NCI-H1436 (cell line): ENCODE measurements at regions not wholly inside any gene's neighbourhood (a gene's known extent, or its start where the extent isn't known, plus 50 kb on each side); places are given as distances from the start of the nearest gene placed in this dataset.
"Not testable (repeated sequence)": the region's sequence is repeated elsewhere in the genome, so short reads cannot be mapped to it uniquely, and the experiment has no call there.

Source experiments
- DNase-seq: peaks from one replicate; lab custom pipeline; 2025; lab: John Stamatoyannopoulos, UW

GRCh38 chr11:43130616-43131015 lies 181.2 kb upstream of the API5 start:
- DNase-seq: no peak

GRCh38 chr11:43135966-43136534 lies 175.7 kb upstream of the API5 start:
- no peak for DNase-seq

GRCh38 chr11:43138621-43139140 lies 173.1 kb upstream of the API5 start:
- no peak for DNase-seq

- DNase-seq: no peak
These were observed 166.1 kb upstream of the API5 start for GRCh38 chr11:43145653-43146052.

GRCh38 chr11:43150697-43151096 lies 161.1 kb upstream of the API5 start:
- no peak for DNase-seq

- no peak for DNase-seq
These were observed 147.0 kb upstream of the API5 start for GRCh38 chr11:43164831-43165230.

GRCh38 chr11:43165393-43165792 lies 146.4 kb upstream of the API5 start:
- not testable (repeated sequence) for DNase-seq

GRCh38 chr11:43168241-43168640 lies 143.6 kb upstream of the API5 start:
- DNase-seq: not testable (repeated sequence)

- no peak for DNase-seq
These were observed 139.3 kb upstream of the API5 start for GRCh38 chr11:43172477-43172876.

- DNase-seq: no peak
These were observed 133.8 kb upstream of the API5 start for GRCh38 chr11:43177975-43178374.

GRCh38 chr11:43194459-43194858 lies 117.3 kb upstream of the API5 start:
- not testable (repeated sequence) for DNase-seq

GRCh38 chr11:43197379-43197778 lies 114.4 kb upstream of the API5 start:
- no peak for DNase-seq

GRCh38 chr11:43200031-43200430 lies 111.8 kb upstream of the API5 start:
- no peak for DNase-seq

GRCh38 chr11:43212279-43212678 lies 99.5 kb upstream of the API5 start:
- DNase-seq: no peak

GRCh38 chr11:43214471-43214870 lies 97.3 kb upstream of the API5 start:
- DNase-seq: no peak

GRCh38 chr11:43217849-43218248 lies 93.9 kb upstream of the API5 start:
- no peak for DNase-seq

GRCh38 chr11:43222215-43222614 lies 89.6 kb upstream of the API5 start:
- DNase-seq: no peak

GRCh38 chr11:43223026-43223425 lies 88.8 kb upstream of the API5 start:
- no peak for DNase-seq

- DNase-seq: no peak
These were observed 76.9 kb upstream of the API5 start for GRCh38 chr11:43234881-43235280.

- no peak for DNase-seq
These were observed 73.5 kb upstream of the API5 start for GRCh38 chr11:43238341-43238740.

- DNase-seq: no peak
These were observed 72.0 kb upstream of the API5 start for GRCh38 chr11:43239791-43240190.

- no peak for DNase-seq
These were observed 69.4 kb upstream of the API5 start for GRCh38 chr11:43242401-43242800.

- DNase-seq: no peak
These were observed 67.9 kb upstream of the API5 start for GRCh38 chr11:43243927-43244326.

- DNase-seq: no peak
These were observed 66.3 kb upstream of the API5 start for GRCh38 chr11:43245466-43245865.
